Neural cell (in vitro differentiated cells): ENCODE measurements at regions not wholly inside any gene's neighbourhood (a gene's known extent, or its start where the extent isn't known, plus 50 kb on each side); places are given as distances from the start of the nearest gene placed in this dataset.

Experiments used
- EP300 ChIP-seq: fragments of 450-650 bp; conservative IDR thresholded peaks from 2 replicates; pipeline ENCODE4 v1.6.1; 2014; ENCODE audit warnings: antibody characterized with exemption, mild to moderate bottlenecking, moderate library complexity; ENCODE audit not compliant: poor library complexity, severe bottlenecking
- EZH2 ChIP-seq: fragments of 200-600, 300-800 bp; shearing (Covaris generic), sonication (generic); IDR thresholded peaks from 2 replicates; pipeline ENCODE4 v1.6.1; 2014; ENCODE audit warnings: antibody characterized with exemption, low read length, borderline replicate concordance, mild to moderate bottlenecking; ENCODE audit not compliant: insufficient read depth, poor library complexity, severe bottlenecking
- MXI1 ChIP-seq: fragments of 450-650 bp; conservative IDR thresholded peaks from 2 replicates; pipeline ENCODE4 v1.6.1; 2014; ENCODE audit warnings: antibody characterized with exemption, mild to moderate bottlenecking; ENCODE audit not compliant: poor library complexity, severe bottlenecking
- POLR2AphosphoS5 ChIP-seq: IDR thresholded peaks from 2 replicates; pipeline ENCODE4 v1.6.1; 2012
- RAD21 ChIP-seq: fragments of 450-650 bp; conservative IDR thresholded peaks from 2 replicates; pipeline ENCODE4 v1.6.1; 2014; ENCODE audit warnings: antibody characterized with exemption, mild to moderate bottlenecking, moderate library complexity
- SMC3 ChIP-seq: fragments of 450-650 bp; conservative IDR thresholded peaks from 2 replicates; pipeline ENCODE4 v1.6.1; 2014; ENCODE audit warnings: antibody characterized with exemption, mild to moderate bottlenecking, moderate library complexity; ENCODE audit not compliant: poor library complexity
- TF ChIP-seq, protein P1 (sequence below): fragments of 450-650 bp; IDR thresholded peaks from 2 replicates; pipeline ENCODE4 v1.5.1; 2014; ENCODE audit warnings: antibody characterized with exemption, mild to moderate bottlenecking, moderate library complexity; ENCODE audit not compliant: poor library complexity, severe bottlenecking
- TF ChIP-seq, protein P2 (sequence below): IDR thresholded peaks from 2 replicates; pipeline ENCODE4 v1.6.1; 2012; ENCODE audit warnings: borderline replicate concordance

DNA sequence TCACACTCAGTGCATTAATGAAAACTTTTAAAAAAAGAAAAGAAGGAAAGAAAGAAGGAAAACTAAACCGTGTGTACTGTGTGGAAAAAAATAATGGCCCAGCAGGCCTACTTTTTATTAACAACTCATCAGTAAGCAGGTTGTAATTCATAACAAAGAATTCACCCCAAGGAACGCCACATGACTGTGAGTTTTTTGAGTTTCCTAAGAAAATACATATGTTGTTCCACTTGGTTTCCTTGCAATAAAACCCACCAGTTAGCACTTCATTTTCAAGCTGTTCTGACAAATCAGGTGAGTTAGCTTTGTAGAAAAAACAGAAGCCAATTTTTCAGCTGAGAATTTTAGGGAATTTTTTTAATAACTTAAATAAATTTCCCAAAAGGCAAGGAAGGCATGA is 259.3 kb upstream of the TBX18 start:
- TF ChIP-seq, protein P1, sequence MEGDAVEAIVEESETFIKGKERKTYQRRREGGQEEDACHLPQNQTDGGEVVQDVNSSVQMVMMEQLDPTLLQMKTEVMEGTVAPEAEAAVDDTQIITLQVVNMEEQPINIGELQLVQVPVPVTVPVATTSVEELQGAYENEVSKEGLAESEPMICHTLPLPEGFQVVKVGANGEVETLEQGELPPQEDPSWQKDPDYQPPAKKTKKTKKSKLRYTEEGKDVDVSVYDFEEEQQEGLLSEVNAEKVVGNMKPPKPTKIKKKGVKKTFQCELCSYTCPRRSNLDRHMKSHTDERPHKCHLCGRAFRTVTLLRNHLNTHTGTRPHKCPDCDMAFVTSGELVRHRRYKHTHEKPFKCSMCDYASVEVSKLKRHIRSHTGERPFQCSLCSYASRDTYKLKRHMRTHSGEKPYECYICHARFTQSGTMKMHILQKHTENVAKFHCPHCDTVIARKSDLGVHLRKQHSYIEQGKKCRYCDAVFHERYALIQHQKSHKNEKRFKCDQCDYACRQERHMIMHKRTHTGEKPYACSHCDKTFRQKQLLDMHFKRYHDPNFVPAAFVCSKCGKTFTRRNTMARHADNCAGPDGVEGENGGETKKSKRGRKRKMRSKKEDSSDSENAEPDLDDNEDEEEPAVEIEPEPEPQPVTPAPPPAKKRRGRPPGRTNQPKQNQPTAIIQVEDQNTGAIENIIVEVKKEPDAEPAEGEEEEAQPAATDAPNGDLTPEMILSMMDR = no peak
- TF ChIP-seq SMC3 (no peak), EP300 (no peak), EZH2 (no peak), POLR2AphosphoS5 (no peak), MXI1 (no peak), RAD21 (no peak)
- TF ChIP-seq, protein P2, sequence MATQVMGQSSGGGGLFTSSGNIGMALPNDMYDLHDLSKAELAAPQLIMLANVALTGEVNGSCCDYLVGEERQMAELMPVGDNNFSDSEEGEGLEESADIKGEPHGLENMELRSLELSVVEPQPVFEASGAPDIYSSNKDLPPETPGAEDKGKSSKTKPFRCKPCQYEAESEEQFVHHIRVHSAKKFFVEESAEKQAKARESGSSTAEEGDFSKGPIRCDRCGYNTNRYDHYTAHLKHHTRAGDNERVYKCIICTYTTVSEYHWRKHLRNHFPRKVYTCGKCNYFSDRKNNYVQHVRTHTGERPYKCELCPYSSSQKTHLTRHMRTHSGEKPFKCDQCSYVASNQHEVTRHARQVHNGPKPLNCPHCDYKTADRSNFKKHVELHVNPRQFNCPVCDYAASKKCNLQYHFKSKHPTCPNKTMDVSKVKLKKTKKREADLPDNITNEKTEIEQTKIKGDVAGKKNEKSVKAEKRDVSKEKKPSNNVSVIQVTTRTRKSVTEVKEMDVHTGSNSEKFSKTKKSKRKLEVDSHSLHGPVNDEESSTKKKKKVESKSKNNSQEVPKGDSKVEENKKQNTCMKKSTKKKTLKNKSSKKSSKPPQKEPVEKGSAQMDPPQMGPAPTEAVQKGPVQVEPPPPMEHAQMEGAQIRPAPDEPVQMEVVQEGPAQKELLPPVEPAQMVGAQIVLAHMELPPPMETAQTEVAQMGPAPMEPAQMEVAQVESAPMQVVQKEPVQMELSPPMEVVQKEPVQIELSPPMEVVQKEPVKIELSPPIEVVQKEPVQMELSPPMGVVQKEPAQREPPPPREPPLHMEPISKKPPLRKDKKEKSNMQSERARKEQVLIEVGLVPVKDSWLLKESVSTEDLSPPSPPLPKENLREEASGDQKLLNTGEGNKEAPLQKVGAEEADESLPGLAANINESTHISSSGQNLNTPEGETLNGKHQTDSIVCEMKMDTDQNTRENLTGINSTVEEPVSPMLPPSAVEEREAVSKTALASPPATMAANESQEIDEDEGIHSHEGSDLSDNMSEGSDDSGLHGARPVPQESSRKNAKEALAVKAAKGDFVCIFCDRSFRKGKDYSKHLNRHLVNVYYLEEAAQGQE = no peak
